ENCODE measurements at regions not wholly inside any gene's neighbourhood (a gene's known extent, or its start where the extent isn't known, plus 50 kb on each side); places are given as distances from the start of the nearest gene placed in this dataset.

GRCh38 chr3:68019876-68020275 is 365.5 kb upstream of the SUCLG2 start:
- no peak for ATAC-seq
- TF ChIP-seq, protein P1, sequence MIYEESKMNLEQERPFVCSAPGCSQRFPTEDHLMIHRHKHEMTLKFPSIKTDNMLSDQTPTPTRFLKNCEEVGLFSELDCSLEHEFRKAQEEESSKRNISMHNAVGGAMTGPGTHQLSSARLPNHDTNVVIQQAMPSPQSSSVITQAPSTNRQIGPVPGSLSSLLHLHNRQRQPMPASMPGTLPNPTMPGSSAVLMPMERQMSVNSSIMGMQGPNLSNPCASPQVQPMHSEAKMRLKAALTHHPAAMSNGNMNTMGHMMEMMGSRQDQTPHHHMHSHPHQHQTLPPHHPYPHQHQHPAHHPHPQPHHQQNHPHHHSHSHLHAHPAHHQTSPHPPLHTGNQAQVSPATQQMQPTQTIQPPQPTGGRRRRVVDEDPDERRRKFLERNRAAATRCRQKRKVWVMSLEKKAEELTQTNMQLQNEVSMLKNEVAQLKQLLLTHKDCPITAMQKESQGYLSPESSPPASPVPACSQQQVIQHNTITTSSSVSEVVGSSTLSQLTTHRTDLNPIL (CRISPR knock-in tag; IDR thresholded peaks at IDR 0.05; ENCODE audit: low read depth): no peak

- no peak for ATAC-seq
- TF ChIP-seq CSDC2 (CRISPR knock-in tag; IDR thresholded peaks at IDR 0.05): no peak
- TF ChIP-seq CSRNP3 (CRISPR knock-in tag; IDR thresholded peaks at IDR 0.05): no peak
- TF ChIP-seq GLIS3 (CRISPR knock-in tag; IDR thresholded peaks at IDR 0.05): no peak
- no peak for TF ChIP-seq TOX (CRISPR knock-in tag; IDR thresholded peaks at IDR 0.05; ENCODE audit: borderline replicate concordance)
- no peak for TF ChIP-seq TSHZ2 (CRISPR knock-in tag; IDR thresholded peaks at IDR 0.05)
Measured at GRCh38 chr3:68018275-68018674, 363.9 kb upstream of the SUCLG2 start.

DNA sequence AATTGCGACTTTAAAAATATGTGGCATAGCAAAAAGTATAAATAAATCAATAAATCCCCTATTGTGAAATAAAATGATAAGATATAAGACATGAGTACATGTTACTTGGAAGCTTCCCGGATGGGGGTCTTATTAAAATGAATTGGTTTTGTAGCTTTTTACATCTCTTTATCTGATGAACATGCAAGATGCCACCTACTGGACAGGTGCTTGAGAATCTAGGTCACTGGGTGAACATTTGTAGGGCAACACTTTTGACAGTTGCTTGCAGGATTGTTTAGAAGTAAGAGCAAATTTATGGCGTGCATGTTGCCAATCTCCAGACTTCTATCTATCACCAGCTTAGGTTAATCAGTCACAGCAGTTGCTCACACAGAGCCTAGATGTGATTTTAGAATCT is 362.7 kb upstream of the SUCLG2 start:
- TF ChIP-seq CSDC2 (CRISPR knock-in tag; IDR thresholded peaks at IDR 0.05) (no peak), ARNTL (CRISPR knock-in tag; IDR thresholded peaks at IDR 0.05; ENCODE audit: borderline replicate concordance, low read depth) (no peak), TSHZ2 (CRISPR knock-in tag; IDR thresholded peaks at IDR 0.05) (no peak), TOX (CRISPR knock-in tag; IDR thresholded peaks at IDR 0.05; ENCODE audit: borderline replicate concordance) (no peak), ZFP30 (CRISPR knock-in tag; IDR thresholded peaks at IDR 0.05) (no peak), ZNF565 (CRISPR knock-in tag; conservative IDR thresholded peaks at IDR 0.05; ENCODE audit: low read depth) (no peak), GLIS3 (CRISPR knock-in tag; IDR thresholded peaks at IDR 0.05) (no peak), ZNF70 (CRISPR knock-in tag; IDR thresholded peaks at IDR 0.05) (no peak), ISL1 (CRISPR knock-in tag; IDR thresholded peaks at IDR 0.05) (no peak), ESRRG (CRISPR knock-in tag; IDR thresholded peaks at IDR 0.05) (no peak), TCF4 (CRISPR knock-in tag; IDR thresholded peaks at IDR 0.05; ENCODE audit: borderline replicate concordance) (no peak), ZFP3 (CRISPR knock-in tag; IDR thresholded peaks at IDR 0.05) (no peak), ZNF8 (CRISPR knock-in tag; IDR thresholded peaks at IDR 0.05) (no peak)
- TF ChIP-seq, protein P2, sequence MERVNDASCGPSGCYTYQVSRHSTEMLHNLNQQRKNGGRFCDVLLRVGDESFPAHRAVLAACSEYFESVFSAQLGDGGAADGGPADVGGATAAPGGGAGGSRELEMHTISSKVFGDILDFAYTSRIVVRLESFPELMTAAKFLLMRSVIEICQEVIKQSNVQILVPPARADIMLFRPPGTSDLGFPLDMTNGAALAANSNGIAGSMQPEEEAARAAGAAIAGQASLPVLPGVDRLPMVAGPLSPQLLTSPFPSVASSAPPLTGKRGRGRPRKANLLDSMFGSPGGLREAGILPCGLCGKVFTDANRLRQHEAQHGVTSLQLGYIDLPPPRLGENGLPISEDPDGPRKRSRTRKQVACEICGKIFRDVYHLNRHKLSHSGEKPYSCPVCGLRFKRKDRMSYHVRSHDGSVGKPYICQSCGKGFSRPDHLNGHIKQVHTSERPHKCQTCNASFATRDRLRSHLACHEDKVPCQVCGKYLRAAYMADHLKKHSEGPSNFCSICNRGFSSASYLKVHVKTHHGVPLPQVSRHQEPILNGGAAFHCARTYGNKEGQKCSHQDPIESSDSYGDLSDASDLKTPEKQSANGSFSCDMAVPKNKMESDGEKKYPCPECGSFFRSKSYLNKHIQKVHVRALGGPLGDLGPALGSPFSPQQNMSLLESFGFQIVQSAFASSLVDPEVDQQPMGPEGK (CRISPR knock-in tag; IDR thresholded peaks at IDR 0.05; ENCODE audit: borderline replicate concordance): no peak
- TF ChIP-seq, protein P1 (CRISPR knock-in tag; IDR thresholded peaks at IDR 0.05; ENCODE audit: low read depth): no peak
- ATAC-seq: no peak

Measured in SK-N-SH treated with all-trans-retinoic acid at 6 μM for 48 hours (cell line).